ENCODE measurements at regions not wholly inside any gene's neighbourhood (a gene's known extent, or its start where the extent isn't known, plus 50 kb on each side); places are given as distances from the start of the nearest gene placed in this dataset.

- Histone ChIP-seq H3K4ac (ENCODE audit: low read depth in 1 of 2, low read length in 2 of 2) (no peak overlapping the region), H2BK15ac (ENCODE audit: low read depth, poor library complexity, severe bottlenecking) (no peak overlapping the region), H3K27ac (ENCODE audit: low read length, poor library complexity, severe bottlenecking) (no peak overlapping the region), H3K4me1 (ENCODE audit: control insufficient read depth, insufficient read depth, low read depth, low read length) (peaks cover 15% of the 10 kb centered on the region), H2BK5ac (ENCODE audit: low read depth, low read length, poor library complexity, severe bottlenecking) (no peak overlapping the region), H3K27me3 (ENCODE audit: control insufficient read depth in 1 of 2, insufficient read depth in 1 of 2, low read length in 2 of 2) (peaks cover 0 to 11% of the 10 kb centered on the region in 2 experiments), H3K9ac (ENCODE audit: low read length) (no peak overlapping the region), H3K79me1 (replicated peaks; ENCODE audit: low read length, poor library complexity, severe bottlenecking) (no peaks in the 10 kb centered on the region), H3K23ac (ENCODE audit: low read length in 2 of 2) (no peak overlapping the region), H3K9me3 (ENCODE audit: control insufficient read depth, low read length) (peaks cover 16% of the 10 kb centered on the region), H2BK120ac (ENCODE audit: low read depth, low read length) (no peak overlapping the region), H3K36me3 (ENCODE audit: control insufficient read depth in 1 of 2, insufficient read depth in 2 of 2, low read depth in 1 of 2, low read length in 2 of 2) (no peaks in the 10 kb centered on the region), H2AK5ac (ENCODE audit: low read length, severe bottlenecking) (no peak overlapping the region), H3K4me2 (ENCODE audit: low read length, poor library complexity, severe bottlenecking) (no peak overlapping the region), H2BK12ac (ENCODE audit: low read length in 2 of 2) (no peak overlapping the region), H3K18ac (ENCODE audit: low read depth in 1 of 2, low read length in 2 of 2) (no peak overlapping the region), H4K8ac (ENCODE audit: low read length) (no peak overlapping the region), H3K14ac (ENCODE audit: low read length in 2 of 2) (no peak overlapping the region), H3K4me3 (ENCODE audit: insufficient read depth in 1 of 2, low read depth in 1 of 2, low read length in 2 of 2) (no peak overlapping the region), H2AFZ (ENCODE audit: low read depth, low read length) (no peak overlapping the region), H4K91ac (ENCODE audit: low read length) (no peak overlapping the region)
- WGBS = 95% methylated on average over 4 of the region's 8 CpGs
- no peak for DNase-seq
These were observed 131.9 kb downstream of the C16orf95 start for GRCh38 chr16:87185308-87185707.

GRCh38 chr16:87185983-87186382, 131.2 kb downstream of the C16orf95 start:
- H3K79me1 ChIP-seq (replicated peaks; ENCODE audit: low read length, poor library complexity, severe bottlenecking) = no peaks in the 10 kb centered on the region
- H3K14ac ChIP-seq (ENCODE audit: low read length in 2 of 2) = no peak overlapping the region
- H3K23ac ChIP-seq (ENCODE audit: low read length in 2 of 2) = no peak overlapping the region
- H2BK5ac ChIP-seq (ENCODE audit: low read depth, low read length, poor library complexity, severe bottlenecking) = no peak overlapping the region
- peaks cover 21% of the 10 kb centered on the region for H3K9me3 ChIP-seq (ENCODE audit: control insufficient read depth, low read length)
- H3K18ac ChIP-seq (ENCODE audit: low read depth in 1 of 2, low read length in 2 of 2) = no peak overlapping the region
- H3K4me2 ChIP-seq (ENCODE audit: low read length, poor library complexity, severe bottlenecking) = no peak overlapping the region
- H3K9ac ChIP-seq (ENCODE audit: low read length) = no peak overlapping the region
- peak overlapping the region; percentile 41 for H2AK5ac ChIP-seq (ENCODE audit: low read length, severe bottlenecking)
- H2AFZ ChIP-seq (ENCODE audit: low read depth, low read length) = no peak overlapping the region
- H3K27me3 ChIP-seq (ENCODE audit: control insufficient read depth in 1 of 2, insufficient read depth in 1 of 2, low read length in 2 of 2) = peaks cover 0 to 11% of the 10 kb centered on the region in 2 experiments
- peak overlapping the region in 1 of 2 experiments; percentile 43 for H3K4ac ChIP-seq (ENCODE audit: low read depth in 1 of 2, low read length in 2 of 2)
- H3K4me3 ChIP-seq (ENCODE audit: insufficient read depth in 1 of 2, low read depth in 1 of 2, low read length in 2 of 2) = no peak overlapping the region
- peaks cover 15% of the 10 kb centered on the region for H3K4me1 ChIP-seq (ENCODE audit: control insufficient read depth, insufficient read depth, low read depth, low read length)
- H4K91ac ChIP-seq (ENCODE audit: low read length) = peak overlapping the region; percentile 25
- WGBS = 93% methylated on average over 15 of the region's 19 CpGs
- no peak overlapping the region for H3K27ac ChIP-seq (ENCODE audit: low read length, poor library complexity, severe bottlenecking)
- no peak overlapping the region for H4K8ac ChIP-seq (ENCODE audit: low read length)
- H2BK15ac ChIP-seq (ENCODE audit: low read depth, poor library complexity, severe bottlenecking) = no peak overlapping the region
- H3K36me3 ChIP-seq (ENCODE audit: control insufficient read depth in 1 of 2, insufficient read depth in 2 of 2, low read depth in 1 of 2, low read length in 2 of 2) = no peaks in the 10 kb centered on the region
- no peak for DNase-seq
- no peak overlapping the region for H2BK120ac ChIP-seq (ENCODE audit: low read depth, low read length)
- no peak overlapping the region for H2BK12ac ChIP-seq (ENCODE audit: low read length in 2 of 2)

GRCh38 chr16:87186446-87186845, 130.7 kb downstream of the C16orf95 start:
- no peak overlapping the region for H2AK5ac ChIP-seq (ENCODE audit: low read length, severe bottlenecking)
- H3K4me3 ChIP-seq (ENCODE audit: insufficient read depth in 1 of 2, low read depth in 1 of 2, low read length in 2 of 2) = no peak overlapping the region
- H3K18ac ChIP-seq (ENCODE audit: low read depth in 1 of 2, low read length in 2 of 2) = no peak overlapping the region
- no peak for DNase-seq
- no peak overlapping the region for H4K8ac ChIP-seq (ENCODE audit: low read length)
- no peak overlapping the region for H2BK12ac ChIP-seq (ENCODE audit: low read length in 2 of 2)
- H2BK5ac ChIP-seq (ENCODE audit: low read depth, low read length, poor library complexity, severe bottlenecking) = no peak overlapping the region
- H3K14ac ChIP-seq (ENCODE audit: low read length in 2 of 2) = no peak overlapping the region
- peak overlapping the region; percentile 0 for H3K4me2 ChIP-seq (ENCODE audit: low read length, poor library complexity, severe bottlenecking)
- peaks cover 15% of the 10 kb centered on the region for H3K4me1 ChIP-seq (ENCODE audit: control insufficient read depth, insufficient read depth, low read depth, low read length)
- no peaks in the 10 kb centered on the region for H3K36me3 ChIP-seq (ENCODE audit: control insufficient read depth in 1 of 2, insufficient read depth in 2 of 2, low read depth in 1 of 2, low read length in 2 of 2)
- H2BK120ac ChIP-seq (ENCODE audit: low read depth, low read length) = no peak overlapping the region
- H2BK15ac ChIP-seq (ENCODE audit: low read depth, poor library complexity, severe bottlenecking) = no peak overlapping the region
- H3K79me1 ChIP-seq (replicated peaks; ENCODE audit: low read length, poor library complexity, severe bottlenecking) = no peaks in the 10 kb centered on the region
- peak overlapping the region; percentile 31 for H4K91ac ChIP-seq (ENCODE audit: low read length)
- no peak overlapping the region for H3K23ac ChIP-seq (ENCODE audit: low read length in 2 of 2)
- no peak overlapping the region for H2AFZ ChIP-seq (ENCODE audit: low read depth, low read length)
- WGBS = 92% methylated on average over 17 of the region's 17 CpGs
- H3K9me3 ChIP-seq (ENCODE audit: control insufficient read depth, low read length) = peaks cover 21% of the 10 kb centered on the region
- no peak overlapping the region for H3K4ac ChIP-seq (ENCODE audit: low read depth in 1 of 2, low read length in 2 of 2)
- no peak overlapping the region for H3K9ac ChIP-seq (ENCODE audit: low read length)
- peaks cover 0 to 11% of the 10 kb centered on the region in 2 experiments for H3K27me3 ChIP-seq (ENCODE audit: control insufficient read depth in 1 of 2, insufficient read depth in 1 of 2, low read length in 2 of 2)
- no peak overlapping the region for H3K27ac ChIP-seq (ENCODE audit: low read length, poor library complexity, severe bottlenecking)

- Histone ChIP-seq H3K23ac (ENCODE audit: low read length in 2 of 2) (no peak overlapping the region), H3K27me3 (ENCODE audit: control insufficient read depth in 1 of 2, insufficient read depth in 1 of 2, low read length in 2 of 2) (peaks cover 0 to 11% of the 10 kb centered on the region in 2 experiments), H3K14ac (ENCODE audit: low read length in 2 of 2) (peak overlapping the region in 1 of 2 experiments; percentile 32), H2BK12ac (ENCODE audit: low read length in 2 of 2) (no peak overlapping the region), H3K36me3 (ENCODE audit: control insufficient read depth in 1 of 2, insufficient read depth in 2 of 2, low read depth in 1 of 2, low read length in 2 of 2) (no peaks in the 10 kb centered on the region), H4K8ac (ENCODE audit: low read length) (no peak overlapping the region), H2BK120ac (ENCODE audit: low read depth, low read length) (no peak overlapping the region), H3K27ac (ENCODE audit: low read length, poor library complexity, severe bottlenecking) (no peak overlapping the region), H3K9ac (ENCODE audit: low read length) (no peak overlapping the region), H4K91ac (ENCODE audit: low read length) (peak overlapping the region; percentile 36), H2BK5ac (ENCODE audit: low read depth, low read length, poor library complexity, severe bottlenecking) (no peak overlapping the region), H3K4ac (ENCODE audit: low read depth in 1 of 2, low read length in 2 of 2) (no peak overlapping the region), H3K9me3 (ENCODE audit: control insufficient read depth, low read length) (peaks cover 21% of the 10 kb centered on the region), H3K79me1 (replicated peaks; ENCODE audit: low read length, poor library complexity, severe bottlenecking) (no peaks in the 10 kb centered on the region), H3K18ac (ENCODE audit: low read depth in 1 of 2, low read length in 2 of 2) (no peak overlapping the region), H2BK15ac (ENCODE audit: low read depth, poor library complexity, severe bottlenecking) (no peak overlapping the region), H2AFZ (ENCODE audit: low read depth, low read length) (no peak overlapping the region), H3K4me1 (ENCODE audit: control insufficient read depth, insufficient read depth, low read depth, low read length) (peaks cover 15% of the 10 kb centered on the region), H2AK5ac (ENCODE audit: low read length, severe bottlenecking) (no peak overlapping the region), H3K4me3 (ENCODE audit: insufficient read depth in 1 of 2, low read depth in 1 of 2, low read length in 2 of 2) (no peak overlapping the region), H3K4me2 (ENCODE audit: low read length, poor library complexity, severe bottlenecking) (no peak overlapping the region)
- no peak for DNase-seq
- WGBS = 85% methylated on average over 11 of the region's 11 CpGs
These were observed 130.2 kb downstream of the C16orf95 start for GRCh38 chr16:87186876-87187533.

Data from mesenchymal stem cell (in vitro differentiated cells and primary cell).